ENCODE measurements at regions not wholly inside any gene's neighbourhood (a gene's known extent, or its start where the extent isn't known, plus 50 kb on each side); places are given as distances from the start of the nearest gene placed in this dataset.

DNA sequence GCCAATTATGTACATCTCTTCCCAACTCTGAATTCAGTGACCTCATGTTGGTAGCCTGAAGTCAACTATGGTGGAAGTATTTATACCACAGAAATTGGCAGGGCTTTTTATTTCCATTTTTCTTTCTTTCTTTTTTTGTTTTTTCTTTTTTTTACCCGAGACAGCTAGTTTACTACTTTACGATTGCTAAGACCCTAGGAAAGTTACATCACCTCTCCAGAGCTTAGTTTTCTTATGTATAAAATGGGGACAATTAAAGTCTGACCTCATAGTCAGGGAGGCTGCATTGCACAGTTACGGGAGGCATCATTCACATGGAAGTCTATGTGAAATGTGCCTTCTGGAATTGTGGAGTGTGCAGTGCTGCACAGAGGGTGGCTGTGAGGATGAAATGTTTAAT lies 194.3 kb downstream of the MTX2 start:
- Mint-ChIP-seq H3K4me1 (no peaks in the 10 kb centered on the region), H3K27ac (ENCODE audit: low read depth) (no peak overlapping the region), H3K36me3 (ENCODE audit: insufficient read depth) (no peaks in the 10 kb centered on the region), H3K9me3 (no peaks in the 10 kb centered on the region), H3K4me3 (no peak overlapping the region), H3K27me3 (peaks cover 80% of the 10 kb centered on the region)
- no peak for DNase-seq (ENCODE audit: low spot score in 2 of 2)
- ATAC-seq (replicated peaks; ENCODE audit: extremely low read depth, poor library complexity, severe bottlenecking), result no peak

DNA sequence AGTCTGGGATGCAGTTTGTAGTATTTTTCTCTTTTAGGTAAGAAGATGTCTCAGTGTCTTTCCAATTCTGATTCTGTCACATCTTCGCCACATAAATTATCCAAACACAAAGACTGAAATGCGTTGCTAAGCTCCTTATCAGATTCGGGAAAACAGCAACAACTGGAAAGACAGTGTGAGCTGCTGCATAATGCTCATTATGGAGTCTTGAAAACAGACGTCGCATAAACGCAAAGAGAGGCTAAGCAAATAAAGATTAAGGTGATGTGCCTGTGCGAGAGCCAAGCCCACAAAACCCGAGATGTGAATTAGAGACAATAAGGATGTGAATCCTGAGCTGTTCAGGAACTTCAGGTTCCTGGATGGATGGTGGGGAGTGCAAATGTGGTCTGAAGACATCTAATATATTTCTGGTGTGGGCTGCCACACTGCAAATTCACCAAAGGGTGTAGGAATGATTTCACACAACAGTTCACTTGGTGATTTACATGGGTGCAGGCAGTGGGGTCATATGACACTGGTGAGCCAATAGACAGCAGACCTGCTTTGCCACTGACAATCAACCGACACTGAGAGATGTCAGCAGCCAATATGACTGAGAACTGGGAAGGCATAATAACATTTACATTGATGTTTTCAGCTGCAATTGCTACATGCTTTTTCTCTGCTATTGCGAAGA lies 195.8 kb downstream of the MTX2 start:
- peaks cover 73% of the 10 kb centered on the region for H3K27me3 Mint-ChIP-seq
- no peaks in the 10 kb centered on the region for H3K4me1 Mint-ChIP-seq
- no peak overlapping the region for H3K4me3 Mint-ChIP-seq
- DNase-seq (ENCODE audit: low spot score in 2 of 2) (no peak), ATAC-seq (replicated peaks; ENCODE audit: extremely low read depth, poor library complexity, severe bottlenecking) (no peak)
- no peak overlapping the region for H3K27ac Mint-ChIP-seq (ENCODE audit: low read depth)
- no peaks in the 10 kb centered on the region for H3K9me3 Mint-ChIP-seq
- no peaks in the 10 kb centered on the region for H3K36me3 Mint-ChIP-seq (ENCODE audit: insufficient read depth)

DNA sequence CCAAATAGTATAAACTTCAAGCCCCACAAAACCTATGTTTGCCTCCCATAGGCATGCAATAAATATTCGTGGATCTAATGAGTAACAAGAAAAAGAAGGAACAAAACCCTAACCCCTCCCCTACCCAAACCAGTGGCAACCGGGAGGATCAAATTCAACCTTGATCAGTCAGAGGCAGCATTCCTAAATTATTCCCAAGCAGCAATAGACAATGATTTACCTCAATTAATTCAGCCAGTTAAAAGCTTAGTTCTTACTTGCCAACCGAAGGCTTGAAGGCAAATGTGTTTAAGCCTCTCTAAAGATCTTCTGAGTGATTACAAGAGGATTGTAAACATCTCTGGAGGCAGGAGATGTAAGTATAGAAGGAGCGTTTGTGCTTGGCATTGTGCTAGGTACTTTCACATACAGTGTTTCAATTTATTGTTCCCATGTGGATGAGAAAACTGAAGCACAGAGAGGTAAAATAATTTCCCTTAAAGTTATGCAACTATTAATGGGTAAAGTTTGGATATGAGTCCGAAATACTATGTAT lies 197.7 kb downstream of the MTX2 start:
- Mint-ChIP-seq H3K36me3 (ENCODE audit: insufficient read depth) (no peaks in the 10 kb centered on the region), H3K4me3 (no peak overlapping the region), H3K27ac (ENCODE audit: low read depth) (no peak overlapping the region), H3K27me3 (peaks cover 76% of the 10 kb centered on the region), H3K9me3 (no peaks in the 10 kb centered on the region), H3K4me1 (no peaks in the 10 kb centered on the region)
- ATAC-seq (replicated peaks; ENCODE audit: extremely low read depth, poor library complexity, severe bottlenecking) (no peak), DNase-seq (ENCODE audit: low spot score in 2 of 2) (no peak)

- Mint-ChIP-seq H3K36me3 (ENCODE audit: insufficient read depth) (no peaks in the 10 kb centered on the region), H3K4me1 (no peaks in the 10 kb centered on the region), H3K27me3 (peaks cover 70% of the 10 kb centered on the region), H3K4me3 (no peak overlapping the region), H3K9me3 (no peaks in the 10 kb centered on the region), H3K27ac (ENCODE audit: low read depth) (no peak overlapping the region)
- no peak for ATAC-seq (replicated peaks; ENCODE audit: extremely low read depth, poor library complexity, severe bottlenecking)
- DNase-seq (ENCODE audit: low spot score in 2 of 2), result no peak
These were observed 198.4 kb downstream of the MTX2 start for GRCh38 chr2:176467595-176467994.

DNA sequence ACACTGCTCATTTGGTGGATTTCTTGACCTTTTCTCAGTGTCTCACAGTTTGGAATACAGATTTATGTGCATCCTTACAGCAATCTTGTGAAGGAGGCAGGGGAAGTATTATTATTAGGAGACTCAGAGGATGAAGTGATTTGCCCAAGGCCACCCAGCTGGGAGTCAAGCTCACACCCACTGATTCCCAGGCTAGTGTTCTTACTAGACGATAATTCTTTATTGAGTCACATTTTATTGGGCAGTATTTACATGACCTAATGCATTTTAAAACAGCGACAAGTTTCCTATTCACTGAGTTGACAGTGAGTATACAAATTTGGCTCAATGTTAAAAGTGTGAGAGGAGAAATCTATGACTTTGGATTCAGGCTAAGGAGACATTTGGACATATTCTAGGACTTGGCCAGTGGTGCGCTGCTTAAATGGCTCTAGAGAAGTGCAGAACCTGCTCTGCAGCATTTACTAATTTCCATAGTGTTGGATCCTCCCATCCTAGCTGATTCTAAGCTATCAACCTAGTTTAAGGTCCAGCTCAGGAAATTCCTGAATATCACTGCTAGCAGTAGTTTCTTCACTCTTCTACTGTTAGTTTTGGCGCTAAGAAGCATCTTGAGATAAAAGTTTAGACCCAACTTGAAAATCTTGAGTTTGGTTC lies 199.3 kb downstream of the MTX2 start:
- Mint-ChIP-seq H3K27me3 (peaks cover 63% of the 10 kb centered on the region), H3K27ac (ENCODE audit: low read depth) (no peak overlapping the region), H3K9me3 (no peaks in the 10 kb centered on the region), H3K4me1 (peaks cover 5% of the 10 kb centered on the region), H3K36me3 (ENCODE audit: insufficient read depth) (no peaks in the 10 kb centered on the region), H3K4me3 (no peak overlapping the region)
- ATAC-seq (replicated peaks; ENCODE audit: extremely low read depth, poor library complexity, severe bottlenecking) (no peak), DNase-seq (ENCODE audit: low spot score in 2 of 2) (no peak)

DNA sequence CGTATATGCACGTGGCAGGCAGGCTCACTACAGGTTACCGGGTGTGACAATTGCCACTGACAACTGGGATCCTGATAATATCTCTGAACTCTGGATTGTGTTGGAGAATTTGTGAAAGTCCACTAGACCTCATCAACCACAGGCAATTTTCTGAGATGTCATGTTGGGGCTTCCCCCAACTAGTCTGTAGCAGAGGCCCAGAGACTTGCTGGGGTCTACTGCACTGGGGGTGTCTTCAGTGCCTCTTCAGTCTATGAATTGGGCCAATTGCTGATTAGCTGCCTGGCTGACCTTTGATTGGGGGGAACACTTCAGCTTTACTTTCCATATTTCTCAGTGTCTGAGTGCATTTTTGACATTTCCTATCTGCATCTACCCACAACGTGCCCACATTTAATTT lies 201.5 kb downstream of the MTX2 start:
- H3K4me3 Mint-ChIP-seq, result no peak overlapping the region
- H3K4me1 Mint-ChIP-seq, result peaks cover 5% of the 10 kb centered on the region

DNA sequence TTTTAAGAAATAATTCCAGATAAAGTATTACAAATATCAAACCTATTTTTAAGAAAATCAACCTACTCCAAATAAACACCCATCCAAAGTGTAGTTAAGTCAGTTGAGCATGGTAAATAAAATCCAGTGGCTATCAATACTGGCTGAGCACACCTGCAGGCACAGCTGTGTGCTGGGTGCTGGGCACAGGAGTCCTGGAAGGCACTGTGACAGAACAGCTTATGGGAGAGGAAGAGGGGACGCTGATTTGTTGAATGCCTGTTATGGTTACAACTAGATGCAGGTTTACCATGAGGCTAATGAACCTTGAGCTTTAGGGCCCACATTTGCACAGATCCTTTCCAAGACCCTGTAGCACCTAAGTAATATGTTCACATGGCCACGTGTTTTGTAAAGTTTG lies 202.7 kb downstream of the MTX2 start:
- no peak for ATAC-seq (replicated peaks; ENCODE audit: extremely low read depth, poor library complexity, severe bottlenecking)
- H3K27me3 Mint-ChIP-seq, result peaks cover 29% of the 10 kb centered on the region
- H3K9me3 Mint-ChIP-seq, result no peaks in the 10 kb centered on the region
- H3K27ac Mint-ChIP-seq (ENCODE audit: low read depth), result no peak overlapping the region
- H3K36me3 Mint-ChIP-seq (ENCODE audit: insufficient read depth), result no peaks in the 10 kb centered on the region
- no peak for DNase-seq (ENCODE audit: low spot score in 2 of 2)
- H3K4me1 Mint-ChIP-seq, result peaks cover 5% of the 10 kb centered on the region
- no peak overlapping the region for H3K4me3 Mint-ChIP-seq

More for the DNA sequence above, 201.5 kb downstream of the MTX2 start:
- Mint-ChIP-seq H3K27me3 (peaks cover 42% of the 10 kb centered on the region), H3K36me3 (ENCODE audit: insufficient read depth) (no peaks in the 10 kb centered on the region), H3K9me3 (no peaks in the 10 kb centered on the region), H3K27ac (ENCODE audit: low read depth) (no peak overlapping the region)
- DNase-seq (ENCODE audit: low spot score in 2 of 2) (no peak), ATAC-seq (replicated peaks; ENCODE audit: extremely low read depth, poor library complexity, severe bottlenecking) (no peak)

DNA sequence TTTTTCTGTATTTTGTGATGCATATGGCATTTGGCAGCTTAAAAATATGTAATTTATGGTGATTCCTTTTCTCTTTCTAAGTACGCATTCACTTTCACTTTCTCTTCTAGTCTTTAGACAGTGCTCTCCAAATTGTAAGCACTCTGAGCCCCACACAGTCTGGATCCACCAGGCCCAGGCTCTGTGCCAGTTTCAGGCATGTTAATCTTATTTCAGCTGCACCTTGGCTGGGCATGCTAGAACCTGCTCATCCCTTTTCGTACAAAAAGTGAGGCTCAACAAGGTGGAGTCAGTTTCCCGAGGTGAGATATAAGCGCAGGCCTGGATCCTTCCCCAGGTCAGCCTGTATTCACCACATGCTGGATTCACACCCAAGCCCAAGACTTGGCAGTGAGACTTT lies 203.9 kb downstream of the MTX2 start:
- H3K27ac Mint-ChIP-seq (ENCODE audit: low read depth), result peak overlapping the region; percentile 45
- H3K27me3 Mint-ChIP-seq, result peaks cover 17% of the 10 kb centered on the region
- peak overlapping the region; percentile 52 for H3K4me3 Mint-ChIP-seq
- H3K36me3 Mint-ChIP-seq (ENCODE audit: insufficient read depth), result no peaks in the 10 kb centered on the region
- H3K4me1 Mint-ChIP-seq, result peaks cover 5% of the 10 kb centered on the region
- H3K9me3 Mint-ChIP-seq, result no peaks in the 10 kb centered on the region
- ATAC-seq (replicated peaks; ENCODE audit: extremely low read depth, poor library complexity, severe bottlenecking) (peak; percentile 28), DNase-seq (ENCODE audit: low spot score in 2 of 2) (no peak)

DNA sequence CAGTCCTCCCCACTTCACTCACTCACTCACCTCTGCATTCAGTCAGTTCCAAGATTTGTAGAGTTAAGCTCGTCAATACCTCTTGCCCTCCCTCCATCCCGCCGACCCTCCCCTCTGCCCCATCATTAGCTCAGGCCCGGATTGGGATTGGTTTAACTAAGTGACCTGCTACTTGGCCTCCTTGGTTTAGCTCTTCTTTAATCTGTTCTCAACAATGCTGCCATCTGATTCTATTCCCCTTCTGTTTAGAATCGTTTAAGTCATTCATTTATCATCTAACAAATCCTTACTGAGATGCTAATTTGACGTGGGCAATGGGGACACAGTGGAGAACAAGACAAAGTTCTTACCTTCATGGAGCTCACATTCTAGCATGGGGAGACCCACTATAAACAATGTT lies 204.6 kb downstream of the MTX2 start:
- H3K27me3 Mint-ChIP-seq, result peaks cover 13% of the 10 kb centered on the region
- H3K36me3 Mint-ChIP-seq (ENCODE audit: insufficient read depth), result no peaks in the 10 kb centered on the region
- H3K9me3 Mint-ChIP-seq, result no peaks in the 10 kb centered on the region
- peaks cover 5% of the 10 kb centered on the region for H3K4me1 Mint-ChIP-seq
- H3K4me3 Mint-ChIP-seq, result peak overlapping the region; percentile 52
- no peak for DNase-seq (ENCODE audit: low spot score in 2 of 2)
- no peak for ATAC-seq (replicated peaks; ENCODE audit: extremely low read depth, poor library complexity, severe bottlenecking)
- H3K27ac Mint-ChIP-seq (ENCODE audit: low read depth), result no peak overlapping the region

DNA sequence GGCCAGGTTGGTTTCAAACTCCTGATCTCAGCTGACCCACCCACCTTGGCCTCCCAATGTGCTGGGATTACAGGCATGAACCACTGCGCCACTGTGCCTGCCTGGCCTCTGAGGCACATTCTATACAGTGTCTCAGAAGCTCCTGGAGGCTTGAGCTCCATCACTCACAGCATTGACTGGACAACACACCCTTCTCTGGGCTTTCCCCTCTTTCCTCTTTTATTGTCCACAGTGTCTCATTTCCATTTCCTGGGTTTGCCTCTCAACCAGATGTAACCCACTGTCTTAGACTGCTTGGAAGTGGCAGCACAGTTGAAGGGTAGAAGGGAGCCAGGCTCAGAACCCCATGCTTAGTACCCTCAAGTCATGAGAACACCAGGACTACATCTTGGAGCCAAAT lies 208.1 kb downstream of the MTX2 start:
- no peak for DNase-seq (ENCODE audit: low spot score in 2 of 2)
- H3K4me3 Mint-ChIP-seq, result no peak overlapping the region
- no peaks in the 10 kb centered on the region for H3K9me3 Mint-ChIP-seq
- H3K27me3 Mint-ChIP-seq, result peaks cover 19% of the 10 kb centered on the region
- no peak for ATAC-seq (replicated peaks; ENCODE audit: extremely low read depth, poor library complexity, severe bottlenecking)
- H3K27ac Mint-ChIP-seq (ENCODE audit: low read depth), result no peak overlapping the region
- H3K4me1 Mint-ChIP-seq, result peaks cover 5% of the 10 kb centered on the region
- no peaks in the 10 kb centered on the region for H3K36me3 Mint-ChIP-seq (ENCODE audit: insufficient read depth)

DNA sequence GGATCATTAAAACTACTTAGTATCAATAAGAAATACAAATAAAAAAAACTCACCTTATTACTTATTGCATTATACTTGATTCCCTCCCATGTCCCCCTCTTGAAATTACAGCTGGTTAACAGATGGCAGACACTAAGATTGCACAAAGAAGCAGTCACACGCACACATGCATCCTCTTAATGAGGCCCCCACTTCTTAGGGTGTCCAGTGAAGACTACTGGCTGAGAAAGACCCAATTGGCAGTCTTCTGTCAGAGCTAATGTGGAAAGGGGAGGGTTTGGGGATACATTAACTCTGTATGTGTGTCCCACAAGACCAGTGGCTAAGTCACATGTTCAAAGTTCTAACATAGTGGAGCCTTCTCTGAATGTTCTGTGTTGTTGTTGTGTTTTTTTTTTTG lies 210.7 kb downstream of the MTX2 start:
- no peak for ATAC-seq (replicated peaks; ENCODE audit: extremely low read depth, poor library complexity, severe bottlenecking)
- no peak overlapping the region for H3K27ac Mint-ChIP-seq (ENCODE audit: low read depth)
- no peaks in the 10 kb centered on the region for H3K36me3 Mint-ChIP-seq (ENCODE audit: insufficient read depth)
- H3K4me3 Mint-ChIP-seq, result no peak overlapping the region
- H3K4me1 Mint-ChIP-seq, result no peaks in the 10 kb centered on the region
- DNase-seq (ENCODE audit: low spot score in 2 of 2), result no peak
- peaks cover 30% of the 10 kb centered on the region for H3K27me3 Mint-ChIP-seq
- H3K9me3 Mint-ChIP-seq, result no peaks in the 10 kb centered on the region

- Mint-ChIP-seq H3K4me1 (no peaks in the 10 kb centered on the region), H3K27me3 (peaks cover 50% of the 10 kb centered on the region), H3K9me3 (no peaks in the 10 kb centered on the region), H3K4me3 (no peak overlapping the region), H3K27ac (ENCODE audit: low read depth) (no peak overlapping the region), H3K36me3 (ENCODE audit: insufficient read depth) (no peaks in the 10 kb centered on the region)
- ATAC-seq (replicated peaks; ENCODE audit: extremely low read depth, poor library complexity, severe bottlenecking), result no peak
- no peak for DNase-seq (ENCODE audit: low spot score in 2 of 2)
These were observed 212.9 kb downstream of the MTX2 start for GRCh38 chr2:176482107-176482506.

GRCh38 chr2:176483476-176483875 lies 214.2 kb downstream of the MTX2 start:
- ATAC-seq (replicated peaks; ENCODE audit: extremely low read depth, poor library complexity, severe bottlenecking) (no peak), DNase-seq (ENCODE audit: low spot score in 2 of 2) (no peak)
- no peaks in the 10 kb centered on the region for H3K9me3 Mint-ChIP-seq
- no peaks in the 10 kb centered on the region for H3K4me1 Mint-ChIP-seq
- H3K27ac Mint-ChIP-seq (ENCODE audit: low read depth), result no peak overlapping the region
- H3K27me3 Mint-ChIP-seq, result peaks cover 63% of the 10 kb centered on the region
- no peaks in the 10 kb centered on the region for H3K36me3 Mint-ChIP-seq (ENCODE audit: insufficient read depth)
- no peak overlapping the region for H3K4me3 Mint-ChIP-seq

Measured in central memory CD8-positive, alpha-beta T cell (primary cell).